Type B pancreatic cell (in vitro differentiated cells): ENCODE measurements at regions not wholly inside any gene's neighbourhood (a gene's known extent, or its start where the extent isn't known, plus 50 kb on each side); places are given as distances from the start of the nearest gene placed in this dataset.

Experiments
- DNase-seq: peaks from one replicate; pipeline ENCODE4 v3.0.0; 2021; ENCODE audit warnings: mixed read lengths; ENCODE audit not compliant: unreplicated experiment; ENCODE audit errors: extremely low spot score
- H3K27ac Mint-ChIP-seq: 2 replicates; pipeline ENCODE4 v1.8.0; 2021; ENCODE audit warnings: mild to moderate bottlenecking, mixed read lengths
- H3K27me3 Mint-ChIP-seq: 2 replicates; pipeline ENCODE4 v1.8.0; 2021; ENCODE audit warnings: mixed read lengths
- H3K36me3 Mint-ChIP-seq: 2 replicates; pipeline ENCODE4 v1.8.0; 2021; ENCODE audit warnings: mixed read lengths
- H3K4me1 Mint-ChIP-seq: one replicate; pipeline ENCODE4 v1.8.0; 2021; ENCODE audit warnings: mixed read lengths; ENCODE audit not compliant: unreplicated experiment
- H3K4me3 Mint-ChIP-seq: 2 replicates; pipeline ENCODE4 v1.8.0; 2021; ENCODE audit warnings: mild to moderate bottlenecking, mixed read lengths
- H3K9me3 Mint-ChIP-seq: 2 replicates; pipeline ENCODE4 v1.8.0; 2021; ENCODE audit warnings: mixed read lengths
- TF ChIP-seq, protein P1 (sequence below): fragments of 200-600 bp; sonication (generic); conservative IDR thresholded peaks from 2 replicates; pipeline ENCODE4 v1.5.0; 2021; ENCODE audit warnings: antibody characterized with exemption, mild to moderate bottlenecking

DNA sequence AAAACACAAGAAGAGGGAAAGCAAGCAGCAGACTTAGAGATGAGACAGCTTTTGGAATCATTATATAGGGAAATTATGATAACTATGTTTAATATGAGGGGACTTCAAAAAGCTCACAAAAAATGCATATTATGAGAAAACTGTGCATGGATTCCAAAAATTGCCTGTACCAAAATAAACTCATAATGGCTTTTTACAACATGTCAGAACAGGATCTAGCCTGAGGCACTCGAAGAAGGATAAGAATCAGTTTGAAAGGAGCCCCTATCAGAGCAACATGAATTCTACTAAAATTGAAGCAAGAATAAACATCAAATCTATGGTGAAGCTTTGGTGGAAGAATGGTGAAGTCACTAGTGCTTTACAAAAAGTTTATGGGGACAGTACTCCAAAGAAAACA, 187.4 kb downstream of the RDH14 start:
- no peak for DNase-seq
- Mint-ChIP-seq H3K4me3 (no peak overlapping the region), H3K36me3 (no peaks in the 10 kb centered on the region), H3K4me1 (no peaks in the 10 kb centered on the region), H3K27me3 (peaks cover 14% of the 10 kb centered on the region), H3K27ac (no peak overlapping the region), H3K9me3 (no peaks in the 10 kb centered on the region)
- TF ChIP-seq, protein P1, sequence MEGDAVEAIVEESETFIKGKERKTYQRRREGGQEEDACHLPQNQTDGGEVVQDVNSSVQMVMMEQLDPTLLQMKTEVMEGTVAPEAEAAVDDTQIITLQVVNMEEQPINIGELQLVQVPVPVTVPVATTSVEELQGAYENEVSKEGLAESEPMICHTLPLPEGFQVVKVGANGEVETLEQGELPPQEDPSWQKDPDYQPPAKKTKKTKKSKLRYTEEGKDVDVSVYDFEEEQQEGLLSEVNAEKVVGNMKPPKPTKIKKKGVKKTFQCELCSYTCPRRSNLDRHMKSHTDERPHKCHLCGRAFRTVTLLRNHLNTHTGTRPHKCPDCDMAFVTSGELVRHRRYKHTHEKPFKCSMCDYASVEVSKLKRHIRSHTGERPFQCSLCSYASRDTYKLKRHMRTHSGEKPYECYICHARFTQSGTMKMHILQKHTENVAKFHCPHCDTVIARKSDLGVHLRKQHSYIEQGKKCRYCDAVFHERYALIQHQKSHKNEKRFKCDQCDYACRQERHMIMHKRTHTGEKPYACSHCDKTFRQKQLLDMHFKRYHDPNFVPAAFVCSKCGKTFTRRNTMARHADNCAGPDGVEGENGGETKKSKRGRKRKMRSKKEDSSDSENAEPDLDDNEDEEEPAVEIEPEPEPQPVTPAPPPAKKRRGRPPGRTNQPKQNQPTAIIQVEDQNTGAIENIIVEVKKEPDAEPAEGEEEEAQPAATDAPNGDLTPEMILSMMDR: no peak

DNA sequence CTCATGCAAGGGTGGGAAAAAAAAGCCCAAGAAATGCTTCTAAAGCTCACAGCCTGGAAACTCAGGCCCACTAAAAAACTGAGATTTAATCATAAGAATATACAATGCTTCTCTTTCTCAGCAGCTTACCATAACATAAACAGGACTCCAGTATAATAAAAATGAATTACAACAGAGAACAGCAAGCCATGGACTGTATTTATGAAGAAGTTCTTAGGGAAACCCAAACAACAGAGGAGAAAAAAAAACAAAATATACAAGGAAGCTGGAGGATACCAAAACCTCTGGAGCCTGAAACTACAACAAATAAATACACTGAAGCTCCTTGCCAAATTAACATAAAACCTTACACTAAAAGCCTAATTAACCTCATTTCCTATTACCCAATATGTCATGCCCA, 187.8 kb downstream of the RDH14 start:
- H3K36me3 Mint-ChIP-seq: no peaks in the 10 kb centered on the region
- peaks cover 11% of the 10 kb centered on the region for H3K27me3 Mint-ChIP-seq
- H3K27ac Mint-ChIP-seq: no peak overlapping the region
- H3K9me3 Mint-ChIP-seq: no peaks in the 10 kb centered on the region
- no peak overlapping the region for H3K4me3 Mint-ChIP-seq
- TF ChIP-seq, protein P1: no peak
- no peaks in the 10 kb centered on the region for H3K4me1 Mint-ChIP-seq
- DNase-seq: no peak

- Mint-ChIP-seq H3K27ac (no peak overlapping the region), H3K4me3 (no peak overlapping the region), H3K27me3 (peaks cover 14% of the 10 kb centered on the region), H3K4me1 (peaks cover 5% of the 10 kb centered on the region), H3K36me3 (no peaks in the 10 kb centered on the region), H3K9me3 (no peaks in the 10 kb centered on the region)
- no peak for DNase-seq
- TF ChIP-seq, protein P1: no peak
Measured at GRCh38 chr2:18369760-18370159, 190.7 kb downstream of the RDH14 start.

DNA sequence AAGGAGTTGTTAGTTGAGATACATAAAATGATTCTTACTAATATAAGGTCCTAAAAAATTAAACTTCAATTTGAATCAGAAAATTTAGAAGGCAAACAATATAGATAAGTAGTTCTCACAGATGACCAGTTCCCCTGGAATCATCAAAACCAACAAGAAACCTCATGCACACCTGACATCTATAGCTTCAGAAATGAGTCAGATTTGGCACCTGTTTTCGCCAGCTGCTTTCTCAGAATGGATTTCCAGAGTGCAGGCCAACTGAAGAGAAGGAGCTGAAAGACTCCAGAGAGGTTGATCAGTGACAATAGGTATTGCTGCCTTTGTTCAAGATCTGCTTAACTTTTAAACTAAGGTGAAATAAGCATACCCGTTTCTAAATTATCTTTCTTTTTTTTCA, 192.4 kb downstream of the RDH14 start:
- Mint-ChIP-seq H3K4me3 (no peak overlapping the region), H3K9me3 (no peaks in the 10 kb centered on the region), H3K36me3 (no peaks in the 10 kb centered on the region), H3K4me1 (peaks cover 5% of the 10 kb centered on the region), H3K27me3 (peaks cover 10% of the 10 kb centered on the region), H3K27ac (no peak overlapping the region)
- TF ChIP-seq, protein P1: no peak
- DNase-seq: no peak

GRCh38 chr2:18365342-18365741, 195.1 kb downstream of the RDH14 start:
- Mint-ChIP-seq H3K4me1 (peaks cover 5% of the 10 kb centered on the region), H3K27me3 (peaks cover 22% of the 10 kb centered on the region), H3K27ac (no peak overlapping the region), H3K4me3 (no peak overlapping the region), H3K9me3 (no peaks in the 10 kb centered on the region), H3K36me3 (no peaks in the 10 kb centered on the region)
- no peak for DNase-seq
- TF ChIP-seq, protein P1: no peak

DNA sequence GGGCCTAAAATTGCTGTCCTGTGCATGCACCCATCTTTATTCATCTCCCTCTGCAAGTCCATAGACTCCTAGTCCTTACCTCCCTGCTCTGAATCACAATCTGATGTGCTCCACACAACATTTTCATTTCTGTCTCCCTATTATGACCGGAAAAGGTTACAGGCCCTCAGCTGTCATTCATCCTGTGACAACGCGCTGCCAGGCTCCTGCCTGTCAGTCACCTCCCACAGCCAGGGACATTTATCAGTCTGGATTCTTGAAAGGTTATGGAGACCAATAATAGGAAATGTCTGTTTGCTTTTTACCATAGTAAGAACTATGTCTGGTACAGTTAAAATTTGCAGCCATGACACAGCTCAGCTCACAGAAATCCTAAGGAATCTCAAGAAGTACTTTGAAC, 197.1 kb downstream of the RDH14 start:
- no peaks in the 10 kb centered on the region for H3K36me3 Mint-ChIP-seq
- no peaks in the 10 kb centered on the region for H3K9me3 Mint-ChIP-seq
- peaks cover 5% of the 10 kb centered on the region for H3K4me1 Mint-ChIP-seq
- peaks cover 18% of the 10 kb centered on the region for H3K27me3 Mint-ChIP-seq
- H3K27ac Mint-ChIP-seq: no peak overlapping the region
- H3K4me3 Mint-ChIP-seq: no peak overlapping the region
- TF ChIP-seq, protein P1: no peak
- DNase-seq: no peak
